H1 (cell line): ENCODE measurements at regions not wholly inside any gene's neighbourhood (a gene's known extent, or its start where the extent isn't known, plus 50 kb on each side); places are given as distances from the start of the nearest gene placed in this dataset.

Experiments
- CTCF ChIA-PET: fragments of 300-600 bp; sonication (Branson Sonifier 250); formaldehyde crosslinking; loops from one replicate; lab custom pipeline; 2021; ENCODE audit not compliant: partially characterized antibody; lab: Charles Lee
- POLR2A ChIA-PET: fragments of 300-600 bp; sonication (Branson Sonifier 250); formaldehyde crosslinking; loops from one replicate; lab custom pipeline; 2021; ENCODE audit warnings: inconsistent platforms; ENCODE audit not compliant: partially characterized antibody; lab: Charles Lee
- DNase-seq, 2 experiments: peaks; one replicate each; pipeline versions ENCODE4 v3.0.0 to v3.0.0-alpha.2; 2010 to 2022; ENCODE audit warnings: low spot score in 2 of 2, low read depth in 1 of 2, mixed read lengths in 1 of 2
- FAIRE-seq: peaks from 2 replicates; lab custom pipeline; 2011; peaks lifted over from hg19 to GRCh38; lab: Jason Lieb, UNC
- H2AFZ ChIP-seq: 2 replicates; pipeline ENCODE4 v1.8.1; 2012; ENCODE audit warnings: low read length, inconsistent platforms
- H2AK5ac ChIP-seq: 2 replicates; pipeline ENCODE4 v1.6.1; 2013; ENCODE audit warnings: low read depth, low read length
- H2BK120ac ChIP-seq: replicated peaks from 2 replicates; pipeline ENCODE3; 2013; ENCODE audit warnings: low read depth, low read length, inconsistent platforms
- H2BK12ac ChIP-seq: 2 replicates; pipeline ENCODE4 v1.6.1; 2013; ENCODE audit warnings: low read depth, low read length
- H2BK15ac ChIP-seq: 2 replicates; pipeline ENCODE4 v1.6.1; 2013; ENCODE audit warnings: low read length
- H2BK20ac ChIP-seq: 2 replicates; pipeline ENCODE4 v1.6.1; 2013; ENCODE audit warnings: low read length
- H2BK5ac ChIP-seq: 2 replicates; pipeline ENCODE4 v1.6.1; 2013; ENCODE audit warnings: low read depth, low read length
- H3K14ac ChIP-seq: 2 replicates; pipeline ENCODE4 v1.6.1; 2013; ENCODE audit warnings: inconsistent platforms; ENCODE audit not compliant: insufficient read length
- H3K18ac ChIP-seq: 2 replicates; pipeline ENCODE4 v1.6.1; 2013; ENCODE audit warnings: low read length; ENCODE audit errors: extremely low read depth
- H3K23ac ChIP-seq: 2 replicates; pipeline ENCODE4 v1.6.1; 2013; ENCODE audit warnings: inconsistent platforms; ENCODE audit not compliant: insufficient read length
- H3K23me2 ChIP-seq: 2 replicates; pipeline ENCODE4 v1.6.1; 2013; ENCODE audit warnings: low read depth, low read length
- H3K27ac ChIP-seq: 2 replicates; pipeline ENCODE4 v1.6.1; 2011; ENCODE audit warnings: low read depth, low read length, inconsistent platforms
- H3K27me3 ChIP-seq, 4 experiments: replicated peaks in 1 of 4; 1 replicate in 1 of 4; 2 replicates in 3 of 4; pipeline versions ENCODE4 v1.6.1 to v1.8.1; 2011 to 2013; ENCODE audit warnings: low read length in 3 of 4, mild to moderate bottlenecking in 3 of 4, inconsistent platforms in 2 of 4, mixed read lengths in 2 of 4, moderate library complexity in 1 of 4; ENCODE audit not compliant: control insufficient read depth in 3 of 4, insufficient read depth in 3 of 4; ENCODE audit errors: extremely low read depth in 1 of 4
- H3K36me3 ChIP-seq, 4 experiments: 2 replicates each; pipeline versions ENCODE4 v1.6.1 to v1.8.1; 2011 to 2013; ENCODE audit warnings: mild to moderate bottlenecking in 4 of 4, low read length in 3 of 4, moderate library complexity in 2 of 4, control low read depth in 1 of 4, inconsistent platforms in 1 of 4; ENCODE audit not compliant: insufficient read depth in 4 of 4, control insufficient read depth in 2 of 4
- H3K4ac ChIP-seq: replicated peaks from 2 replicates; pipeline ENCODE3; 2013; ENCODE audit warnings: low read length, low read depth, mixed read lengths, inconsistent platforms; ENCODE audit not compliant: insufficient read length
- H3K4me1 ChIP-seq, 4 experiments: replicated peaks in 1 of 4; 1 replicate in 1 of 4; 2 replicates in 3 of 4; pipeline versions ENCODE4 v1.6.1 to v1.8.1; 2011 to 2013; ENCODE audit warnings: low read length in 3 of 4, inconsistent platforms in 2 of 4, mixed read lengths in 1 of 4; ENCODE audit not compliant: insufficient read depth in 4 of 4, control insufficient read depth in 3 of 4
- H3K4me2 ChIP-seq, 2 experiments: 2 replicates each; pipeline versions ENCODE4 v1.6.1 to v1.8.1; 2011 to 2013; ENCODE audit warnings: low read depth in 2 of 2, low read length in 2 of 2, control low read depth in 1 of 2, inconsistent platforms in 1 of 2, mild to moderate bottlenecking in 1 of 2; ENCODE audit not compliant: insufficient read depth in 1 of 2
- H3K4me3 ChIP-seq, 4 experiments: fragments of 200-600, 300-600 bp in 1 of 4; sonication (generic), shearing (Covaris generic), sonication (Bioruptor Twin) in 1 of 4; 2 replicates each; pipeline versions ENCODE4 v1.5.1 to v1.8.1; 2011 to 2016; ENCODE audit warnings: low read length in 4 of 4, low read depth in 3 of 4, control low read depth in 2 of 4, inconsistent platforms in 2 of 4, mild to moderate bottlenecking in 2 of 4, mixed read lengths in 1 of 4, moderate library complexity in 1 of 4; ENCODE audit not compliant: insufficient read depth in 2 of 4; ENCODE audit errors: extremely low read depth in 1 of 4
- H3K56ac ChIP-seq: replicated peaks from 2 replicates; pipeline ENCODE3; 2013; ENCODE audit warnings: low read depth, mild to moderate bottlenecking, mixed read lengths, low read length, inconsistent platforms; ENCODE audit not compliant: insufficient read length
- H3K79me1 ChIP-seq: 2 replicates; pipeline ENCODE4 v1.6.1; 2013; ENCODE audit warnings: low read depth, low read length, control low read depth
- H3K79me2 ChIP-seq, 2 experiments: 2 replicates each; pipeline versions ENCODE4 v1.6.1 to v1.8.1; 2012 to 2013; ENCODE audit warnings: low read length in 2 of 2, mild to moderate bottlenecking in 2 of 2, inconsistent platforms in 1 of 2; ENCODE audit not compliant: insufficient read depth in 2 of 2, control insufficient read depth in 1 of 2
- H3K9ac ChIP-seq, 4 experiments: replicated peaks in 1 of 4; 1 replicate in 1 of 4; 2 replicates in 3 of 4; pipeline versions ENCODE4 v1.6.1 to v1.8.1; 2011 to 2013; ENCODE audit warnings: low read depth in 3 of 4, low read length in 3 of 4, control low read depth in 2 of 4, mild to moderate bottlenecking in 2 of 4, moderate library complexity in 2 of 4, inconsistent platforms in 1 of 4; ENCODE audit errors: extremely low read depth in 1 of 4
- H3K9me3 ChIP-seq, 2 experiments: 2 replicates each; pipeline versions ENCODE4 v1.6.1 to v1.8.1; 2012 to 2013; ENCODE audit warnings: mild to moderate bottlenecking in 2 of 2, moderate library complexity in 2 of 2, control low read depth in 1 of 2, inconsistent platforms in 1 of 2, low read depth in 1 of 2, low read length in 1 of 2, mixed read lengths in 1 of 2; ENCODE audit not compliant: insufficient read depth in 2 of 2
- H4K20me1 ChIP-seq, 2 experiments: replicated peaks in 1 of 2; 2 replicates each; pipeline versions ENCODE3 to v1.8.1; 2011 to 2013; ENCODE audit warnings: inconsistent platforms in 2 of 2, low read length in 2 of 2, mild to moderate bottlenecking in 1 of 2; ENCODE audit not compliant: insufficient read depth in 2 of 2, control insufficient read depth in 1 of 2
- H4K5ac ChIP-seq: 2 replicates; pipeline ENCODE4 v1.6.1; 2013; ENCODE audit warnings: low read length, low read depth, mixed read lengths, inconsistent platforms; ENCODE audit not compliant: insufficient read length
- H4K8ac ChIP-seq: 2 replicates; pipeline ENCODE4 v1.8.0; 2013; ENCODE audit warnings: mild to moderate bottlenecking, moderate library complexity, low read length, inconsistent platforms; ENCODE audit not compliant: insufficient read depth; ENCODE audit errors: extremely low read depth
- H4K91ac ChIP-seq: replicated peaks from 2 replicates; pipeline ENCODE3; 2013; ENCODE audit warnings: low read length, mixed read lengths, inconsistent platforms; ENCODE audit not compliant: insufficient read length
- ASH2L ChIP-seq: fragments of 200-600, 300-600 bp; sonication (generic); IDR thresholded peaks from one replicate; pipeline ENCODE4 v1.7.1; 2017; ENCODE audit warnings: low read length
- BACH1 ChIP-seq: IDR thresholded peaks from 2 replicates; pipeline ENCODE4 v1.6.1; 2012; ENCODE audit warnings: low read length, improper control_type of control experiment
- GABPA ChIP-seq: IDR thresholded peaks from 2 replicates; pipeline ENCODE4 v1.6.1; 2011; ENCODE audit warnings: mild to moderate bottlenecking, low read length, moderate library complexity, borderline replicate concordance; ENCODE audit not compliant: insufficient read depth
- GTF2F1 ChIP-seq: IDR thresholded peaks from 2 replicates; pipeline ENCODE4 v1.6.1; 2012; ENCODE audit warnings: low read depth, low read length, improper control_type of control experiment, borderline replicate concordance
- KDM4A ChIP-seq: IDR thresholded peaks from one replicate; pipeline ENCODE4 v1.7.1; 2012; ENCODE audit warnings: low read depth, mild to moderate bottlenecking, moderate library complexity, low read length, inconsistent platforms; ENCODE audit not compliant: severe bottlenecking
- PHF8 ChIP-seq: fragments of 200-600 bp; sonication (generic); conservative IDR thresholded peaks from 2 replicates; pipeline ENCODE4 v1.7.1; 2012; ENCODE audit warnings: low read depth, mild to moderate bottlenecking, inconsistent platforms, low read length, moderate library complexity
- POU5F1 ChIP-seq: IDR thresholded peaks from 2 replicates; pipeline ENCODE4 v1.6.1; 2011; ENCODE audit warnings: low read depth, mild to moderate bottlenecking, low read length, moderate library complexity
- RFX5 ChIP-seq: IDR thresholded peaks from 2 replicates; pipeline ENCODE4 v1.6.1; 2011; ENCODE audit warnings: low read depth, low read length, improper control_type of control experiment, borderline replicate concordance
- SIX5 ChIP-seq: IDR thresholded peaks from 2 replicates; pipeline ENCODE4 v1.6.1; 2011; ENCODE audit warnings: mild to moderate bottlenecking, low read depth, low read length
- SP2 ChIP-seq: IDR thresholded peaks from 2 replicates; pipeline ENCODE4 v1.6.1; 2012; ENCODE audit warnings: mild to moderate bottlenecking, low read length, inconsistent platforms
- TBP ChIP-seq: IDR thresholded peaks from 2 replicates; pipeline ENCODE4 v1.6.1; 2011; ENCODE audit warnings: low read depth, low read length, improper control_type of control experiment
- TEAD4 ChIP-seq: IDR thresholded peaks from 2 replicates; pipeline ENCODE4 v1.6.1; 2012; ENCODE audit warnings: low read depth, low read length, inconsistent platforms, mixed read lengths
- TF ChIP-seq, protein P1 (sequence below): IDR thresholded peaks from 2 replicates; pipeline ENCODE4 v1.6.1; 2012; ENCODE audit warnings: low read length, inconsistent platforms

DNA sequence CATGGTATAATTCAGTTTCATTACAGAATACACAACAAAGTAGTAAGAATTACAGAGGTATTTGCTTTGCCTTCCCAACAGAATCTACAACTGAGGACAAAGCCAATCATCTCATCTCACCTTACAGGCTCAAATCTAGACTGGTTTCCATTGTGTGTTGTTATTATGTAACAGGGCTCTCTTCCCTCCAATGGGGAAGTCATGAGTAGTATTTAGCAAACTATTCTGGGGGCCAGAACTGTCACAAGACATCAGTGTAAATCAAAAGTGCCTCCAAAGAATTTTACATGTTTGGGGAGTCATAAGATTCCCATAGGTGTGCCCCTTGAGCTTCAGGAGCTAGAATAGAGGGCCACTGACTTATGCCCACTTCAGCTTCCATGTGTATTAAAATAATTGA is 187.0 kb upstream of the EDNRB start:
- Histone ChIP-seq H2BK20ac (no peak overlapping the region), H3K4me3 (no peak overlapping the region), H4K8ac (no peak overlapping the region), H3K4me2 (no peak overlapping the region), H3K9me3 (no peaks in the 10 kb centered on the region), H4K91ac (no peak overlapping the region), H2AK5ac (no peak overlapping the region), H4K20me1 (no peaks in the 10 kb centered on the region), H2BK15ac (no peak overlapping the region), H3K4me1 (no peaks in the 10 kb centered on the region), H3K79me1 (no peaks in the 10 kb centered on the region), H3K79me2 (no peaks in the 10 kb centered on the region), H3K27me3 (no peaks in the 10 kb centered on the region), H2BK120ac (no peak overlapping the region), H2BK5ac (no peak overlapping the region), H3K36me3 (no peaks in the 10 kb centered on the region), H4K5ac (no peak overlapping the region), H2BK12ac (no peak overlapping the region), H3K27ac (no peak overlapping the region), H2AFZ (no peak overlapping the region), H3K4ac (no peak overlapping the region), H3K56ac (no peak overlapping the region), H3K23ac (no peak overlapping the region), H3K14ac (no peak overlapping the region), H3K18ac (no peak overlapping the region), H3K9ac (no peak overlapping the region), H3K23me2 (no peaks in the 10 kb centered on the region)
- ChIA-PET POLR2A (no interaction called here), CTCF (interaction anchor here (0.6 kb wide), 1 partner anchor 369 kb away, joined by 4 read pairs; no protein-coding TSS in a partner anchor)
- FAIRE-seq (no peak), DNase-seq (no peak)
- TF ChIP-seq RFX5 (no peak), SP2 (no peak), PHF8 (no peak), TEAD4 (no peak), BACH1 (no peak), ASH2L (no peak), SIX5 (no peak), KDM4A (no peak), POU5F1 (no peak), TBP (no peak), GABPA (no peak), GTF2F1 (no peak)
- TF ChIP-seq, protein P1, sequence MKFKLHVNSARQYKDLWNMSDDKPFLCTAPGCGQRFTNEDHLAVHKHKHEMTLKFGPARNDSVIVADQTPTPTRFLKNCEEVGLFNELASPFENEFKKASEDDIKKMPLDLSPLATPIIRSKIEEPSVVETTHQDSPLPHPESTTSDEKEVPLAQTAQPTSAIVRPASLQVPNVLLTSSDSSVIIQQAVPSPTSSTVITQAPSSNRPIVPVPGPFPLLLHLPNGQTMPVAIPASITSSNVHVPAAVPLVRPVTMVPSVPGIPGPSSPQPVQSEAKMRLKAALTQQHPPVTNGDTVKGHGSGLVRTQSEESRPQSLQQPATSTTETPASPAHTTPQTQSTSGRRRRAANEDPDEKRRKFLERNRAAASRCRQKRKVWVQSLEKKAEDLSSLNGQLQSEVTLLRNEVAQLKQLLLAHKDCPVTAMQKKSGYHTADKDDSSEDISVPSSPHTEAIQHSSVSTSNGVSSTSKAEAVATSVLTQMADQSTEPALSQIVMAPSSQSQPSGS = no peak
